ENCODE measurements at regions not wholly inside any gene's neighbourhood (a gene's known extent, or its start where the extent isn't known, plus 50 kb on each side); places are given as distances from the start of the nearest gene placed in this dataset.

DNA sequence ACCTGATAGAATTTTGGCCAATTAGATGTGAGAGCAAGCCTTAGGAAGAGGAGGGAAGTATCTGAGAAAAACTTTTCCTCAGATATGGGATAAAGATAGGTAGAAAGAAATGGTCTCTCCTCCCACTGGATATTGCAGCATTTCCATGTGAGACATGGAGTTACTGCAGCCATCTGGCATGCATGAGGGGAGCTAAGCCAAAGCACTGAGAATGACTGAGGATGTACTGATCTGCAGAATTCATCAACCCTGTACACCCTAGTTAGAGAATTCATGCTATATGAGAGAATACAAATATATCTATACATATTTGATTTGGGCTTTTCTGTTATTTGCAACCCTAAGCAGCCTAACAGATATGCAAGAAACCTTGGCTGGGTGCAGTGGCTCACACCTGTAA lies 52.5 kb upstream of the RPL34 start:
- DNase-seq (ENCODE audit: low read depth): no peak

DNA sequence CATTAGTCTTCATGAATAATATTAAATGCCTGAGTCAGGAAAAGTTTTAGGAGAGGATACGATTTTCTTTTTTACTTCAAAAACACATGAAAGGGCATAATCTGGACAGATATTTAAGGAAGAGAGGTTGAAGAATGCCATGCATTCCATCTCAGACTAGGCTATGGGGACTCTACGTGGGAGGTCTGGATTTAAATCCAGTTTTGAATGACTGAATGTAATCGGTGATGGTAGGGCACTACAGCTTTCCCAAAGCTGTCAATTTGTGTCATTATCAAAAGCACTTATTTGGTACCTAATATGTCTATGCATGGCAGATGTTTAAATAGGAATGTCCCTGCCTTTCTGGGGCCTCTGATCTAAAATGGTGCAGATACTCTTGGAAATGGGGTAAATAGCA lies 59.3 kb upstream of the RPL34 start:
- no peak for DNase-seq (ENCODE audit: low read depth)

DNA sequence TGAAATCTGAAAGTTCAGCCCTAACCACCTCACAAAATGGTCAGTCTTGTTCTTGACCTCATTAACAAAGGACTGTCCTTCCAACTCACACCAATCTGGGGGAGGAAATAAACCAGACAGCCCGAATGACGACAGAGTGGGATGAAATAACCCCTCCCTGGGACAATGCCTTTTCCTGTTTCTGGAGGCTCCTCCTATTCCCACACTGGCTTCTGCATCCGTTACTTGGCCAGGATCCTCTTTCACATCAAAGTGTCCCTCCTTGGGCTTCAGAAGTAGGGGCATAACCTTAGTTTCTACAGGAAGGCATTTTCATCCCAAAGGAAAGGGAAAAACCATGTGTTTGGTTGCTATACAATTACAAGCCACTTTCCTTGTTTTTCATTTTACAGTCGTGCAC lies 59.8 kb upstream of the RPL34 start:
- no peak for DNase-seq (ENCODE audit: low read depth)

DNA sequence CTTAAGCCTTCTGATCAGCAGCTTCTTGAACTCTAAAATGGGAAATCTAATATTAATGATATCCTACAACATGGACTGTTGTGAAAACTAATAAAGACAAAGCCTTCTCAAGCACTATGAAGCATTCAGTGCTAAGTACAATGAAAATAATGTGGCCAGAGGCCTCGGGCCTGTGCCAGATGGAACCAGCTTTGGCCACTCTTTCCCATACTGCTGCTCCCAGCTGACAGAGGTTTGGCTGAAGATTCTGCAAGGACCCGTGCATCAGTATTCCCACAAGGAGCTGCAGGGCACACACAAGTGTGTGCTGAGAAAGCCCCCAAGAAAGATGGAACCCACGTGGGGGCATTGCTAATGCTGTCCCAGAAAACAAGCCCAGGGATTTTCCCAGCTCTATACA lies 60.5 kb upstream of the RPL34 start:
- no peak for DNase-seq (ENCODE audit: low read depth)

DNA sequence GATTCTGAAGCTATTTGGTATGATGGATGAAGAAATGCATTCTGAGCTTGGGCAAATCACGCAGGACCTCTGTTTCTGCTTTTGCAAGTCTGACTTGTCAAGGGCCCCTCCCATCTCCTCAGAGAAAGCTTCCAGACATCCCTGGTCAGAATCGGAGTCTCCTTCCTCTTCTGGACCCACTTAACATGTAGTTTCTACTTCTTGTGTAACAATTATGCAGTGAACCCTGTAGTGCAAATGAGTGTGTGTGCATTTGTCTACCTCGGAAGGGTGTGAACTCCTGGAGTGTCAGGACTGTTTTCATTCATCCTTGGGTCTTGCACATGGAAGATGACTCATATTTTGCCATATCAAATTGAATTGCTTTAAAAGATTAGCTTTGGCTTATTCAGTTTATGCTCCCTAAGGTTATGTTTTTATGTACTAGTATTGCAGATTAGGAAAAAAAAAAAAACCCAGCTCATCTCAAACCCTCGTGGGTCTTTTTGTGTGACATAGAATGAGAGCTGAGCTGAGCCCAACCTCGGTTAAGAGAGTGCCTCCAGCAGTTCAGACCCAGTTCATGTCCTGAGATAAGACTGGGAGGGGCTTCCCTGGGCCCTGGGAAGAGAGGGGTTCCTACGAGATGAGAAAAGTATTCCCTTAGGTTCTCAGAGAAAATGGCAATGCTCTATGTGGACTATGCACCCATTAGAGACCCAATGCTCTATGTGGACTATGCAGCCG lies 61.1 kb upstream of the RPL34 start:
- DNase-seq (ENCODE audit: low read depth): no peak

DNA sequence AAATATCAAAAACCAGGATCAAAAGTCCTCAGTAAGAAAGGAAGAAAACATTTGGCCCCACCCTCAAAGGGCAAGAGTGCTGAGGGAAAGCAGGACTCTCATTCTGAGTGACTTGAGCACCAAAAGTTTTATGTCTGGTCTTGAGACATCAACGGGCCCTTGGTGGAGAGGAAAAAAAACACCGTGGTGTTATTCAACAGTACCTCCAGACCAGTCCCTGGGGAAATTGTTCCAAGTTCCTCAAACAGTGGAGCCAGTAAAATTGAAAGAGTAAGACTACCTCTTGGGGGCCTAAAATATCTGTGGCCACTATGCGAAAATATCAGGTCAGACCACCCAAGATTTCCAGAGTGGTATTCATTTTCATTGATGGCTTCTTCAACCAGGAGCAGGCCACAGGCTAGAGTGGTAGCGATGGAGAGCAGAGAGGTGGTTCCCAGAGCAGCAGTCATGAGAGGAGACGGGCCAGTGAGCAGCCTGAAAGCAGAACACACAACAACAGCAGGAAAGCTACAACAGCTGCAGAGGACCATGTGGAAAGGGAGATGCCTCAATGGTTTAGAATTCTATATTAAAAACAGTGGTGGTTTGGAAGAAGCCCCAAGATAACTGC lies 63.7 kb upstream of the RPL34 start:
- DNase-seq (ENCODE audit: low read depth): no peak

DNA sequence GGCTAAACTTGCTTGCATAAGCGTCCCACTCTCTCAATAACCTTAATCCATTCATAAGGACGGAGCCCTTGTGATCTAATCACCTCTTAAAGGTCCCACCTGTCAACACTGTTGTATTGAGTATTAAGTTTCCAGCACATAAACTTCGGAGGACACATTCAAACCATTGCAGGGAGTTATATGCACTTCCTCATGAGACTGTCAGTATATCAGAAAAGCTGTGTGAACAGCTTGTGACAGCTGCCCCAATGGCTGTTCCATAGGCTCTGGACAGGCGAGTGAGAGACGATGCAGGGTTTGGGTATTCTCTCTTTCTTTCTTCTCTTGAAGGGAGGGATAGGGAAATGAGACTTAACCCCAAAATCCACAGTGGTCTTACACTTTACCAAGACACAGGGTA lies 64.2 kb upstream of the RPL34 start:
- DNase-seq (ENCODE audit: low read depth): no peak

DNA sequence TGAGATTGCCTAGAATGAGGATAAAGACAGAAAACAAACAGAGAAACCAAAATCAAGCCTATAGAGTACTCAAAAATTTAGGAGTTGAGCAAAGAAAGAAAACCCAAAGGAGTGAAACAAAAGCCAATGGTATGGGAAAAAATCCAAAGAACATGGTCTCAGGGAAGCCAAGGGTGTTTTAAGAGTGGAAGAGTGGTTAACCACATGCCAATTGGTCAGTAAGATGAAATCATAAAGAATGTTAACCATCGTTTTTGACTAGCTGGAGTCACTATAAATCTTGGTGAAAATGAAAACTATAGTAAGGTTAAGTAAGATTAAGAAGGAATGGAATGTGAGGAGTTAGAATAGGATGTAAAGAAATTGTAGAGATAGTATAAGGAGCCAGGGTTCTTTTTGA lies 64.7 kb upstream of the RPL34 start:
- DNase-seq (ENCODE audit: low read depth): no peak

DNA sequence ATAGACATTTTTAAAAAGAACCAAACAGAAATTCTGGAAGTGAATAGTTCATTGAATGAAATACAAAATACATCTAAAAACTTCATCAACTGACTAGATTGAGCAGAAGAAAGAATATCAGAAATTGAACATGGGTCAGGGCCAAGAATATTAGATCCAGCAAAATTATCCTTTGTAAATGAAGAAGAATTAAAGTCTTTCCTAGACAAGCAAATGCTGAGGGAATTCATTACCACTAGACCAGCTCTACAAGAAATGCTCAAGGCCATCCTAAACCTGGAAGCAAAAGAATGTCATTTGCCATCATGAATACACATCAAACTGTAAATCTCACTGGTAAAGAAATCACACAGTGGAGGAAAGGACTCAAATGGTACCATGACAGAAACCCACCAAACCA lies 72.7 kb upstream of the RPL34 start:
- DNase-seq (ENCODE audit: low read depth): no peak

DNA sequence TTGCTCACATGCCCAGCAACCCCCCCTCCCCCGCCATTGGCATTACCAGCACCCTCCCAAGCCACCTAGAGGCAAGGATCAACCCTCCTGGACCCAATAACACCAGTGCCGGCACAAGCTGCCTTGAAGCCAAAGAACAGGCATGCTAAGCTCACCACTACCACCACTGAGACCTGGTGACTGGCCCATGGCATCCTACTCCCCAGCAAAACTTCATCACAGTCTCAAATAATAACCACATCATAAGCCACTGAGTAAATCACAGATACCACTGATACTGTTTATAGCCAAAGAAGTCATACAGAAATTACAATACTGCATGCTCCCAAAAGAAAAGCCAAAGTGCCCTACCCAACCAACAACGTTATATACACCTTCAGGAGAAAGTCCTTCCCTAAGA lies 73.6 kb upstream of the RPL34 start:
- no peak for DNase-seq (ENCODE audit: low read depth)

DNA sequence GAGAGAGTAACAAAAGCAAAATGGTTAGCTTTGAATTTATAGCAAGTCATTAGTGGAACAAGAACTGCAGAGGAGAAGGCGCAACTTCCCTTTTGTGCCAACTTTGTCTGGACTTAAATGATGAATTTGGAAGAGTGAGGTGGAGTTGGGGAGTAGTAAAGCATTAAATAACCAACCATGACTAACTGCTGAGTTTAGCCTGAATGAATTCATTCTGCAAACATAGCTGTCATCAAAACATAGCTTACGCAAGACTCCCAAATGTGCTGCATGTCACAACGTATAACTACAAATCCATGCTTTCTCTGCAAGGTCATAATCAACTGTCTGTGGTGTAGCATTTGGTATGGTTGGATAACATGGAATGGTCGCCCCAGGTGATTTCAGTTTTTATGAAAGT lies 75.9 kb upstream of the RPL34 start:
- DNase-seq (ENCODE audit: low read depth): no peak

DNA sequence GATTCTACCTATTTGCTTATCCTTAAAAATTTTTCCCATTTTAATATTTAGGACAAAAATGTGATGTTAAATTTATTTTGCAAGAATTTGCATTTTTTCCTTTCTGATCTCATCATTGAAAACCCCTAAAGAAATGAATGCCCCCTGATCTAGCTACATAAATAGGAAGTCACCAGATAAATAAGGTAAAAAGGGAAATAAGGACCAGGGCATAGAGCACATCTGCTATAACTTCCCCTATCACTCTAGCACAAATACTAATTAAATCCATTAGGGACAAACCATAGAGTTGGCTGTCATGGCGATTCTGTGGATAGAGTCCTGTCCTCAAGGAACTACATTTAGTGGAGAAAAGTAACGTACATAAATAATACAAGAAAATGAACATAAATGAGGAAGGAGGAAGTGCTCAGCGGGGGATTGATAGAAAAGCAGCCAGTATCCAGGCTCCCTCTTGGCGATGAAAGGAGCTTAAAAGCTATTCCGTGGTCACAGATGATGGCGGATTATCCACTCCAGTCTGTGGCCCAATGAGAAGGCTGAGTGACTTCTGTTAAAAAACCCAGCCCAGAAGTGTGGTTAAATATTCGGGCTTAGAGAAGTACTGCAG lies 76.9 kb upstream of the RPL34 start:
- DNase-seq (ENCODE audit: low read depth): no peak

DNA sequence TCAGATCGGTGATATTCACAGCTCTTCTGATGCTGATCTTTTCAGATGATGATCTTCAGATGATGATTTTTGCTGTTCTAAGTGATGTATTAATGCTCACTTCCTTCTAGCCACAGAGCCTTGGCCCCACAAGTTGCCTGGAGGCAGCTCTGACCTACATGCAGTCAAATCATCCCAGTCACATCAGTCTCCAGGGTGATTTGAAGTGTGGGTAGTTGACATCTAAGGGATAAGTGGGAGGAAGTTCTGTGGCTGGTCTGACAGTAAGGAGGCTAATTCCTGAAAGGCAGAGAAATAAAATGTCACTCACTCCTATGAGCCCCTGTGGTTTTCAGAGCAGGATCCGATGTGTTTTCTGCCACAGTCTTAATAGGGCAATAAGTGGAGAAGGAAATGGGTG lies 79.8 kb upstream of the RPL34 start:
- no peak for DNase-seq (ENCODE audit: low read depth)

DNA sequence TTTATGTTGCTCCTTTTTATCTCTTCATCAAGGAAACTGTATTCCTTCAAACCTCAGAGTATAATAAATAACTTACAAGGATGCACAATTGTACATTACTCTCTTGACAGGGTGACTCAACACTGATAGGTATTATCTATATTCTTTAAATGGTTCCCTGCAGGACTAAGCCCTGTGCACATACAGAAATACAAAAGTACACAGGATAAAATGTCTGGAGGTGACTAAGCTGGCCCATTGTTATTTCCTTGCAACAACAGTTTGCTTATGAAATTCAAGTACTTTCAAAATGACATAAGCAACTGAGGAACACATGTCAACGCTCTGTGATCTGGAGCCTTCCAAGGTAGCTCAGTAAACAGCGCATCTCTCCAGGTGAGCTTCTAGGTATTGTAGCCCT lies 83.8 kb upstream of the RPL34 start:
- DNase-seq (ENCODE audit: low read depth): no peak

DNA sequence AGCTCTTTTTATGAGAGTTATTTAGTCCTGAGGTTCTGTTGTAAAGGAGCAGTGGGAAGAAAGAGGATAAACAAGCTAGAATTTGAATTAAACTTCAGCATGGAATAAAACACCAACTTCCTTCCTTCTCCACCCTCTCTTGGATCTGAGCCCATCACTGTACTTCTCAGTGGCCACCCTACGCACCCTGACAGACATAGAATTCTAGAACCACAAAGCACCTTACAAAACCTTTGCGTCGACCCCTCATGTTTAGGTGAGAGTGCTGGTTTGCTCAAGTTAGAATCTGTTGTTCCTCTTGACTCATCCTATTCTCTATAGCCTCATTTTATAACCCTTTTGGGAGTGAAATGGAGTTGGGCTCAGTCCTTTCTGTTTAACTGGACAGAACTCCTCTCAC lies 84.6 kb upstream of the RPL34 start:
- no peak for DNase-seq (ENCODE audit: low read depth)

DNA sequence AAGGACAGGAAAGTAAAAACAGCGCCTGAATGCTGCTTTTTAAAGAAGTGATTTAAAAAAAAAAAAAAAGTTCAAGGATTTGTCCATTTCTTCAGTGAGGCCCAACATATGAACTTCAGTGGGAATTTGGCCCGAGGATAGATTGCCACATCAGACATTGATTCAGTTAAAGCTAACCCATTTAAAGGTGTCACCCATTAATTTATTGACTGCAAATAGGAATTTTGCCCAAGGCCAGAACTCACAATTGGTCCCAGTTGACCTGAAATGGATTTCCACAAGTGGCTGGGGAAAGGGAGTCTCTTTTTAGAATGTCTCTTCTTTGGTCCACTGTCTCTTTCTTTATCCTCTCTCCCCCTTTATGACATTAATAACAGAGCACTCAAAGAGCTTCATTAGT lies 86.5 kb upstream of the RPL34 start:
- no peak for DNase-seq (ENCODE audit: low read depth)

DNA sequence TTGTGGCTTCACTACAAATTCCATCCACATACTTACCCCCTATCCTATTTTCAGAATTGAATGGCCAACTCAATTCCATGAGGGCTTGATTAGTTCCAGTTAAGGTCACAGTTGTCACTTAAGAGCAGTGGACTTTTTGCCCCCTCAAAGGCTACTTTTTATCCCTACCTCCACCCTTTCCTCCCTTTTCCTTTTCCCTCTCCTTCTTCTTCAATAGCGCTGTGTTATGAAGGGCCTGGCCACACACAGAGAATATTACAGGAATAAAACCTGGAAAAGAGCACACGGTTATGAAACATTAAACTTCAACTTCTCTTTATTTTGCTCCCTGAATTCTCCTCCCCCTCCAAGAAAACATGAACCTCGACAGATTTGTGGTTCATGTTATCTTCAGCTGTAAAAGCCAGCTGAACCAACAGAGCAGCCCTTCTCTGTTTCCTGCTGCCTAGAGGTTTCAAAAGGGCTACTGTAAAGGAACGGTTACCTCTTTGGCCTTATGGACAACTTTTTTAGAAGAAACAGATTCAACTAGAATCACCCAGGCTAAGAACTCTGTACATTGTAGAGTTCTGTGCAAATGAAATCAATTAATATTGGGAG lies 87.0 kb upstream of the RPL34 start:
- no peak for DNase-seq (ENCODE audit: low read depth)

DNA sequence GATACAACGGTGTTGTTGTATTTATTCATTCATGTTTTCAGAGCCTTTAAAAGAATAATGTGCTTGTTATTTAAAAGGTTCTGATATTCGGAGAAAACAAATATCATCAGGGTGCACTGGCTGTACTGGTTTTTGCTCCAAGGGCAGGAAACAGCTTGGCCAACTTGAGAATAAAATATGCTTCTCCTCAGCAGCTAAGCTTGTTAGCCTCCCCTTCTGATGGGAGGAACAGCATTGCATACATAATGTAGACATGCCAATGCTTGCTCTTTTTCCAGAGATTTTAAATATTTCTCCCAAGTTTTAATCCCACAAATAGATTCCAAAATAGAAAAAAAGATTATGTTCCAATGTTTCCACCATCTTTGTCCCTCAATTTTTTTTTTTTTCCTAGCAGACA lies 87.6 kb upstream of the RPL34 start:
- no peak for DNase-seq (ENCODE audit: low read depth)

DNA sequence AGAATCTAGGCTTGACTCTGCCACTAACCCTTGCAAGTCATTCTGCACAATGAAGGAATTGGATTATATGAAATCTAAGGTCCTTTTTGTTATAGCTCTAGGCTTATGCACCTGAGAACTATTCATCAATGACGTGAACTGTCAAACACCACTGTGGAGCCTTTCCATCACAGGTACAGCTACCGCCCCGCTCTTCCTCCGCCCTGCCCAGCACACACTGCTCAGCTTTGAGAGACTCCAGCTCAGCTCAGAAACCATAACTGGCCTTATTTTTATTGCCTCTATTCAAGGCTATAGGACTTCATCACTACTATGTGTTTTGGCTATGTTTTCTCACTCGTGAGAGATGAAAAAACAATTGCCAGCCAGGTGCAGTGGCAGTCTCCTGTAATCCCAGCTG lies 88.2 kb upstream of the RPL34 start:
- DNase-seq (ENCODE audit: low read depth): no peak

DNA sequence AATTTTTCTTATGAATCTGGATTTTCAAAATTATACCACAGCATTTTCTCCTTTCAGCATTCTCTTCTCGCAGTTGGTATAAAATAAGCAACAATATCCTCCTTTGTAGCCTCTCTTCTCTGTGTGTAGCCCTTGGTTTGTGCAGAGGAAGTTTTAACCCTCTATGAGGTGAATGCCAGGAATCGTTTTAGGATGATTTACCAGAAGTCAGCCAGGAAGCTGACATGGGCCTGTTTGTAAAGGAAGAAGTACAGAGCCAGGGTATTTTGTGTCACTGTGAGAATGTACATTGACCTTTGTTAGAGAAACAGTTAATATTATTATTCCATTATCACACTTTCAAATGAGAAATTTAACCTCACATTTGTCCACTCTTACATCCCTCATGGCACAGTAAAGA lies 88.9 kb upstream of the RPL34 start:
- DNase-seq (ENCODE audit: low read depth): no peak

DNA sequence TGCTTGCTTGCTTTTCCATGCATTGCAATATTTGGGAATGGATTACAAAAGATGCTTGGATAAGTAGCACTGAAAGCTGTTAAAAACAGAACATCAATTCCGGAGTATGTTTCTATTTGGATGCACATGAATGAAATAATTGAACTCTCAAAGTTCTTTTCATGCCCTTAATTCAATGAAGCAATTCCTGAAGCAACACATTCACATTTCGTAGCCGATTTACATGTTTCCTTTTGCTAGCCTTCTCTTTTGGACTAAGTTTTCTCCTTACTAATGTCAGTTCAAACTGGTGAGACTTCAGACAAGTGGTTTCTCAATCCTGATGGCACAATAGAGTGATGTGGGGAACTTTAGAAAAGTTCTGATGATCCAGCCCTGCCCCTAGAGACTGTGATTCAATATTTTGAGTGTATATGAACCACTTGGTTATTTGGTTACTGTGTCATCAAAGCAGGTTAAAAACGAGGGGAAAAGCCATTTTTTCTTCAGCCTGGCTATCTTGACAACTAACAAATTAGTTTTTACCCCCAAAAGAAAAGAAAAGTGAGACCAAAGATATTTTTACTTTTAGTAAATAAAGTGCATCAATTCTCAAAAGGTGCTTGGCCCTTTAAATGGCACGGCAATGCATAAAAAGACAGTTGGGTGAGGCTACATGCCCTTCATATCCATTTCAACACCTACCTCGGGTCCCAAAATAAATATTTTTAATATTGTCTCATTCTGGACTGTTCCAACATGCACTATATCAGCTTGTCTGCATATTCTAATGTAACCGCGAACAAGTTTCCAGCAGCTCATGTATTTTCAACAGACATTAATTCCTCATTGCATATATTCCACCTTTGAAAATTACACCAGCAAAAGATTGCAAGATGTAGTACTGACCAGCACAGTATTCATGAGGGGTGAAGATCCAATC lies 90.1 kb upstream of the RPL34 start:
- no peak for DNase-seq (ENCODE audit: low read depth)

DNA sequence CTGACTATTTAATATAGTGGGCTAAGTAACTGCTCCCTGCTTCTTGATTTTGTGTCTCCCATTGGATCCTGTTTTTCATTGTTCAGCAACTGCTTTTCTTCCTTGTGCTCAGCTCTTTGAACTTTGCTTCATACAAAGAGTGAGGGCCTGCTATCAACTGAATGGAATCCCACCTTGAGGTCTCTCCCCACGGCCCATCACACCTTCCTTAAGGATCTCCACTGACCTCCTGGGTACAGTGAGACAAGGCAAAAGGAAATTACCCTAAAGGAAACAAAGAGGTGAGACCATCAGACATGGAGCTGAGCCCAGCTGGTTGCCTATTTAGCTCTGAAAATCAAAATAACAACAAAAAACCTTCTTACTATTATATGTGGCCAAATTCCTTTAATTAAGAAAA lies 91.3 kb upstream of the RPL34 start:
- no peak for DNase-seq (ENCODE audit: low read depth)
